ENCODE measurements at regions not wholly inside any gene's neighbourhood (a gene's known extent, or its start where the extent isn't known, plus 50 kb on each side); places are given as distances from the start of the nearest gene placed in this dataset.

GRCh38 chr5:58266402-58266801 lies 193.5 kb downstream of the PLK2 start:
- intact Hi-C loops (cut with DNase I), result no loop called here
- Histone ChIP-seq H3K4me3 (no peak overlapping the region), H3K9me3 (no peaks in the 10 kb centered on the region), H3K27me3 (no peaks in the 10 kb centered on the region), H3K4me1 (peaks cover 0 to 36% (median 11%) of the 10 kb centered on the region in 9 donors), H3K27ac (peak overlapping the region in 1 of 10 donors; percentile 69), H3K36me3 (no peaks in the 10 kb centered on the region)
- no peak for TF ChIP-seq CTCF (IDR thresholded peaks at IDR 0.05)
- DNase-seq (no peak), ATAC-seq (no peak)

GRCh38 chr5:58265246-58265930 lies 194.5 kb downstream of the PLK2 start:
- TF ChIP-seq CTCF (IDR thresholded peaks at IDR 0.05), result no peak
- no peaks in the 10 kb centered on the region for H3K36me3 ChIP-seq
- ATAC-seq (no peak), DNase-seq (no peak)
- H3K9me3 ChIP-seq, result no peaks in the 10 kb centered on the region
- no peak overlapping the region for H3K4me3 ChIP-seq
- WGBS, 2 donors, result 97 to 98% methylated on average over 4 of the region's 4 CpGs
- no peaks in the 10 kb centered on the region for H3K27me3 ChIP-seq
- H3K4me1 ChIP-seq, result peaks cover 0 to 42% (median 15%) of the 10 kb centered on the region in 9 donors
- H3K27ac ChIP-seq, result no peak overlapping the region
- intact Hi-C loops (cut with DNase I), result no loop called here

GRCh38 chr5:58264276-58264675 lies 195.6 kb downstream of the PLK2 start:
- DNase-seq, result no peak
- no peak for TF ChIP-seq CTCF (IDR thresholded peaks at IDR 0.05)
- H3K4me3 ChIP-seq, result no peak overlapping the region
- H3K4me1 ChIP-seq, result peaks cover 0 to 53% (median 20%) of the 10 kb centered on the region in 9 donors
- no peaks in the 10 kb centered on the region for H3K9me3 ChIP-seq
- WGBS, 2 donors, result 55 to 56% methylated on average over 3 of the region's 3 CpGs
- no peak for ATAC-seq
- peak overlapping the region in 1 of 10 donors; percentile 6 for H3K27ac ChIP-seq
- H3K36me3 ChIP-seq, result no peaks in the 10 kb centered on the region
- intact Hi-C loops (cut with DNase I), result loop anchor here in 1 of 10 donors (5.0 kb wide), 1 partner anchor 193 kb away; no protein-coding TSS in a partner anchor
- H3K27me3 ChIP-seq, result no peaks in the 10 kb centered on the region

- intact Hi-C loops (cut with DNase I), result loop anchor here in 1 of 10 donors (5.0 kb wide), 1 partner anchor 194 kb away; no protein-coding TSS in a partner anchor
- no peaks in the 10 kb centered on the region for H3K9me3 ChIP-seq
- DNase-seq (no peak), ATAC-seq (no peak)
- WGBS, 2 donors, result 94 to 97% methylated on average over 1 of the region's 1 CpG
- peaks cover 0 to 56% (median 22%) of the 10 kb centered on the region in 9 donors for H3K4me1 ChIP-seq
- H3K4me3 ChIP-seq, result no peak overlapping the region
- H3K36me3 ChIP-seq, result no peaks in the 10 kb centered on the region
- H3K27ac ChIP-seq, result no peak overlapping the region
- no peaks in the 10 kb centered on the region for H3K27me3 ChIP-seq
- TF ChIP-seq CTCF (IDR thresholded peaks at IDR 0.05), result no peak
Observed at GRCh38 chr5:58263296-58263695, 196.6 kb downstream of the PLK2 start.
